OCI-LY1 (cell line): ENCODE measurements at regions not wholly inside any gene's neighbourhood (a gene's known extent, or its start where the extent isn't known, plus 50 kb on each side); places are given as distances from the start of the nearest gene placed in this dataset.

Source experiments
- CTCF ChIP-seq: fragments of 200-600 bp; sonication (generic), shearing (Covaris generic); IDR thresholded peaks from 2 replicates; pipeline ENCODE4 v1.5.1; 2017; ENCODE audit warnings: mild to moderate bottlenecking, antibody characterized with exemption, low read length, moderate library complexity, mixed read lengths
- EZH2 ChIP-seq: fragments of 200-600 bp; sonication (generic), shearing (Covaris generic); IDR thresholded peaks from 2 replicates; pipeline ENCODE4 v1.8.0; 2017; ENCODE audit warnings: borderline replicate concordance, mixed run types, mild to moderate bottlenecking, antibody characterized with exemption, low read length, moderate library complexity, mixed read lengths

DNA sequence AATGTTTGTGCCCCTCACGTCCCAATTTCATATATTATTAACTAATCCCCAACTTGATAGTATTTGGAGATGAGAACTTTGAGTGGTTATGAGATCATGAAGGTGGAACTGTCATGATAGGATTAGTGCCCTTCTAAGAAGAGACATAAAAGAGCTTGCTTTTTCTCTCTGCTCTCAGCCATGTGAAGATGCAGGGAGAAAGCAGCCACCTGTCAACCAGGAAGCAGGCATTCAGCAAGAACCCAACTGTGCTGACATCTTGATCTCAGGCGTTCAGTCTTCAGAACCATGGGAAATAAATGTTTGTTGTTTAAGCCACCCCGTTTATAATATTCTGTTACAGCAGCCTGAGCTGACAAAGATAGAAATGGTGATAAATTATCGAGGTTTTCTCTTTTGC is 278.7 kb upstream of the KCNMB2 start:
- TF ChIP-seq CTCF (no peak), EZH2 (no peak)
